Adrenal gland (tissue), 5 donors: ENCODE measurements at regions not wholly inside any gene's neighbourhood (a gene's known extent, or its start where the extent isn't known, plus 50 kb on each side); places are given as distances from the start of the nearest gene placed in this dataset.

ENCODE experiments used
- CTCF ChIP-seq, 6 experiments: fragments of 450-650 bp in 4 of 6; fragments of 200-600 bp in 2 of 6; sonication (generic) in 1 of 6; IDR thresholded peaks; 1 replicate in 5 of 6; 2 replicates in 1 of 6; pipeline versions ENCODE4 v1.5.1 to v1.8.0; 2016 to 2021; ENCODE audit warnings: antibody characterized with exemption in 6 of 6, mild to moderate bottlenecking in 2 of 6, moderate library complexity in 1 of 6
- POLR2A ChIP-seq, 2 donors: fragments of 450-650 bp; IDR thresholded peaks; one replicate each; pipeline ENCODE4 v1.6.1; 2017; ENCODE audit warnings: antibody characterized with exemption in 2 of 2, mild to moderate bottlenecking in 2 of 2, moderate library complexity in 1 of 2
- donor health status: DM: no; HTN: no; CAD: no.

- TF ChIP-seq CTCF (IDR thresholded peaks at IDR 0.05) (no peak), POLR2A (IDR thresholded peaks at IDR 0.05) (no peak)
Observed at GRCh38 chr4:135227842-135228241, 1026.3 kb upstream of the PABPC4L start.
